T-cell (primary cell): ENCODE measurements at regions not wholly inside any gene's neighbourhood (a gene's known extent, or its start where the extent isn't known, plus 50 kb on each side); places are given as distances from the start of the nearest gene placed in this dataset.

Source experiments
- ATAC-seq, 4 experiments: fragments of 200-7000 bp in 3 of 4; fragments of 150-1000 bp in 1 of 4; cut with Tn5 transposase; replicated peaks in 1 of 4; 1 replicate in 3 of 4; 2 replicates in 1 of 4; pipeline ENCODE4 v1.10.0; 2021; ENCODE audit warnings: moderate library complexity in 3 of 4, mild to moderate bottlenecking in 2 of 4, moderate number of reproducible peaks in 1 of 4
- CTCF ChIA-PET, 2 donors: fragments of 300-600 bp; sonication (Branson Sonifier 250); formaldehyde crosslinking; loops; one replicate each; lab custom pipeline; 2022; ENCODE audit warnings: antibody characterized with exemption in 2 of 2; lab: Charles Lee
- POLR2A ChIA-PET, 2 donors: fragments of 300-600 bp; sonication (Branson Sonifier 250); formaldehyde crosslinking; loops; one replicate each; lab custom pipeline; 2022; ENCODE audit warnings: antibody characterized with exemption in 2 of 2; lab: Charles Lee
- DNase-seq, 35 experiments: peaks; one replicate each; pipeline versions ENCODE4 v3.0.0 to v3.0.0-alpha.2; 2013 to 2023
- H3K27ac ChIP-seq: one replicate; pipeline ENCODE4 v1.5.1; 2013; ENCODE audit warnings: low read length
- H3K27me3 ChIP-seq, 2 experiments: replicated peaks in 1 of 2; 1 replicate in 1 of 2; 2 replicates in 1 of 2; pipeline versions ENCODE4 v1.6.1 to v1.7.0; 2013; ENCODE audit warnings: low read length in 1 of 2, mixed read lengths in 1 of 2; ENCODE audit not compliant: control insufficient read depth in 2 of 2, insufficient read depth in 2 of 2; ENCODE audit errors: extremely low read depth in 1 of 2
- H3K36me3 ChIP-seq, 2 donors: 1 replicate in 1 of 2; 2 replicates in 1 of 2; pipeline versions ENCODE4 v1.6.1 to v1.7.0; 2013; ENCODE audit warnings: low read length in 1 of 2; ENCODE audit not compliant: control insufficient read depth in 2 of 2, insufficient read depth in 1 of 2; ENCODE audit errors: extremely low read depth in 1 of 2
- H3K4me1 ChIP-seq, 2 experiments: 1 replicate in 1 of 2; 2 replicates in 1 of 2; pipeline versions ENCODE4 v1.6.1 to v1.7.0; 2013; ENCODE audit warnings: low read length in 2 of 2, mixed read lengths in 1 of 2; ENCODE audit not compliant: insufficient read depth in 2 of 2, control insufficient read depth in 1 of 2; ENCODE audit errors: extremely low read depth in 1 of 2
- H3K4me3 ChIP-seq, 2 donors: 1 replicate in 1 of 2; 2 replicates in 1 of 2; pipeline versions ENCODE4 v1.5.1 to v1.7.0; 2013; ENCODE audit warnings: mild to moderate bottlenecking in 2 of 2, low read length in 1 of 2, moderate library complexity in 1 of 2; ENCODE audit not compliant: control insufficient read depth in 1 of 2; ENCODE audit errors: extremely low read depth in 1 of 2
- H3K9me3 ChIP-seq: 2 replicates; pipeline ENCODE4 v1.7.0; 2013
- H3K27ac Mint-ChIP-seq, 2 donors: one replicate each; pipeline ENCODE4 v1.8.0; 2020 to 2021; ENCODE audit warnings: mild to moderate bottlenecking in 2 of 2, mixed read lengths in 2 of 2
- H3K27me3 Mint-ChIP-seq, 2 donors: one replicate each; pipeline ENCODE4 v1.8.0; 2021 to 2022; ENCODE audit warnings: mixed read lengths in 2 of 2
- H3K36me3 Mint-ChIP-seq: one replicate; pipeline ENCODE4 v1.8.0; 2021; ENCODE audit warnings: mixed read lengths
- H3K4me1 Mint-ChIP-seq, 3 donors: one replicate each; pipeline ENCODE4 v1.8.0; 2020 to 2022; ENCODE audit warnings: mixed read lengths in 3 of 3, mild to moderate bottlenecking in 1 of 3
- H3K4me3 Mint-ChIP-seq, 3 donors: one replicate each; pipeline ENCODE4 v1.8.0; 2020 to 2022; ENCODE audit warnings: mild to moderate bottlenecking in 3 of 3, mixed read lengths in 3 of 3, moderate library complexity in 3 of 3
- H3K9me3 Mint-ChIP-seq, 3 donors: one replicate each; pipeline ENCODE4 v1.8.0; 2020 to 2022; ENCODE audit warnings: mixed read lengths in 3 of 3
- WGBS: methylation state at CpG from one replicate; pipeline ENCODE4 v1.1.5; 2013; ENCODE audit warnings: missing lambda C conversion rate; ENCODE audit not compliant: insufficient coverage; 5-methylcytosine and 5-hydroxymethylcytosine counted together

DNA sequence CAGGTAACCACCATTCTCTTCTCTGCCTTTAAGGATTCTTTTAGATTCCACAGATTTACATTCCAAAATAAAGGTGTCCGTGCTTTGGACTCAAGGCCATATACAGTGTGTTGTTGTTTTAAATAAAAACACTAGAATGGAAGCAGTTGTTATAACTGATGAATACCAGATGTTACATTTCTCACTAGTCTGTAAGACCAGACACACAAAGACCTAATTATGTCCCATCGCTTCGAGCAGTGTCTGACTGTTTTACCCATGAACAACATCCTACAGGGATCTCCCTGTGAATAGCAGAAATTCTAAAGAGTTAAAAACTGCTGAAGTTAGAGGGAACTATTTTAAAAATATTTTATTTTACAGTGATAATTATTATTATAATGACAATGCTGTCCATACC, 574.7 kb upstream of the ZP4 start:
- Mint-ChIP-seq H3K4me3 (no peak overlapping the region), H3K36me3 (no peaks in the 10 kb centered on the region), H3K9me3 (peaks cover 14 to 21% (median 15%) of the 10 kb centered on the region in 3 donors), H3K27me3 (no peaks in the 10 kb centered on the region), H3K4me1 (no peaks in the 10 kb centered on the region), H3K27ac (no peak overlapping the region)
- H3K36me3 ChIP-seq, result no peaks in the 10 kb centered on the region
- POLR2A ChIA-PET, result no interaction called here
- no peaks in the 10 kb centered on the region for H3K9me3 ChIP-seq
- no peaks in the 10 kb centered on the region for H3K4me1 ChIP-seq
- ATAC-seq, result no peak
- H3K27me3 ChIP-seq, result no peaks in the 10 kb centered on the region
- no CpG with 5 or more reads among the region's 3 CpGs for WGBS
- no peak overlapping the region for H3K4me3 ChIP-seq
- CTCF ChIA-PET, result no interaction called here
- no peak overlapping the region for H3K27ac ChIP-seq
- DNase-seq, result no peak

DNA sequence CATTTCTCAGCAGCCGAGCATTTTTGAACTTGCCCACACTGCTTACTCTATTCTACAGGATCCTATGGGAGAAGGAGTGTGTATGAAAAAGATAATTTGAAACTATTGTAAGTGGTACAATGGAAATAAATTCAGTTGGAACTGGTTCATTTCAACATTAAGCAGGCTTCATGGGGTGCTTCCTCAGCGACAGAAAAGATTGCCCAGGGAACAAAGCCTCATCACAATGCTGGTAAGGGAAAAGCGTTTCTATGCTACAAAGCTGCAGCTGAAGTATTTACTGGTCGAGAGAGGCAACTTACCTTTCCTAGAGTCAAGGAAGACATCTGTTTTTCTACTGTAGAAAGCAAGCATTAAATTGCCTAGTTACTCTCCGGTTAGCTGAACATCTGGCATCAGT, 568.2 kb upstream of the ZP4 start:
- Histone ChIP-seq H3K9me3 (no peaks in the 10 kb centered on the region), H3K27ac (no peak overlapping the region), H3K27me3 (no peaks in the 10 kb centered on the region), H3K36me3 (no peaks in the 10 kb centered on the region), H3K4me3 (no peak overlapping the region), H3K4me1 (no peaks in the 10 kb centered on the region)
- no peak overlapping the region for H3K4me3 Mint-ChIP-seq
- ChIA-PET CTCF (no interaction called here), POLR2A (no interaction called here)
- H3K36me3 Mint-ChIP-seq, result no peaks in the 10 kb centered on the region
- H3K27me3 Mint-ChIP-seq, result no peaks in the 10 kb centered on the region
- H3K27ac Mint-ChIP-seq, result no peak overlapping the region
- no peak for DNase-seq
- no peak for ATAC-seq
- 54% methylated on average over 3 of the region's 5 CpGs for WGBS
- H3K4me1 Mint-ChIP-seq, result no peaks in the 10 kb centered on the region
- H3K9me3 Mint-ChIP-seq, result peaks cover 7 to 10% (median 9%) of the 10 kb centered on the region in 3 donors

DNA sequence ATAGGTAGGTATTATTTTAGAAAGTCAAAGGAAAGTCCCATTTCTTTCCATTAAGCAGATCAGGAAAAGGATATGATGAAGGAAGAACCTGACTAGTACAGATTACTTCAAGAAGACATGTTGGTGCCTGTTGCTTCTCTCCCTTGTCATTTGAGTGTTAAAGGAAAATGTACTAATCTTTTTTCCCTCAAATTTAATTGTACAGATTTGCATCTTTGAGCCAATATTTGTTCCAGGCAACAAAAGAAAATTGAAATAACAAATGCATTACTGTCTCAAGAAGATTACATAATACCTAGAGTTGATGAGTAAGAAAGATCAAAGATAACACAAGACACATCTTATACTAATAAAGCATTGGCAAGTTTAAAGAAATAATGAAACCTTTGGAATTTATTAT, 566.9 kb upstream of the ZP4 start:
- ChIA-PET POLR2A (no interaction called here), CTCF (no interaction called here)
- no peaks in the 10 kb centered on the region for H3K9me3 ChIP-seq
- Mint-ChIP-seq H3K9me3 (peaks cover 3 to 8% (median 6%) of the 10 kb centered on the region in 3 donors), H3K27me3 (no peaks in the 10 kb centered on the region), H3K27ac (no peak overlapping the region), H3K4me3 (no peak overlapping the region), H3K36me3 (no peaks in the 10 kb centered on the region), H3K4me1 (no peaks in the 10 kb centered on the region)
- no peaks in the 10 kb centered on the region for H3K36me3 ChIP-seq
- H3K4me1 ChIP-seq, result no peaks in the 10 kb centered on the region
- H3K27ac ChIP-seq, result no peak overlapping the region
- ATAC-seq (no peak), DNase-seq (no peak)
- H3K4me3 ChIP-seq, result no peak overlapping the region
- no peaks in the 10 kb centered on the region for H3K27me3 ChIP-seq

DNA sequence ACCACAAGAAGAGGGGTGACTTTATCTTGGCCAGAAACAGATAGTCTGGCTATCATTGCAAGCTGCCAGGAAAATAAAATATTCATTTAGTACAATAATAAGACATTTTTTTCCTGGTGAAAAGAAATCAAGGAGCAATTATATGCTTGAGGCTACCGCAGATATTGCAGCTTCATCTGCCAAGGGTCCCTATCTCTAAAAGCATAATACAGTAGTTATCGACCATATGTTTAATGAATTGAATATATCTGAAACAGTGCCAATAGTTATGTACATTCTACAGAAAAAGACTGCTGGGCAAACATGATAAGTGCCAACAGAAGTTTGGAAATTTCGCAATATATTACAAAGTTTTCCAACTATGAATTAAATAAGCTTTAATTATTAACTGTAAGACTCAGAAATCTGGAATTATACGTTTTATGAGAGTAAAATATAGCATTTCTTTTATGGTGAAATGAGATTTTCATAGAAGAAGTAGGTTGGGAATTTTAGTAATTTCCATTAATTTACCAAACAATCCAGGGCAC, 561.1 kb upstream of the ZP4 start:
- ATAC-seq, result no peak
- Mint-ChIP-seq H3K36me3 (no peaks in the 10 kb centered on the region), H3K27ac (no peak overlapping the region), H3K4me1 (no peaks in the 10 kb centered on the region), H3K4me3 (no peak overlapping the region), H3K27me3 (no peaks in the 10 kb centered on the region), H3K9me3 (peaks cover 0 to 7% (median 3%) of the 10 kb centered on the region in 3 donors)
- DNase-seq, result no peak
- no peak overlapping the region for H3K27ac ChIP-seq
- ChIA-PET CTCF (no interaction called here), POLR2A (no interaction called here)
- no peaks in the 10 kb centered on the region for H3K4me1 ChIP-seq
- no peaks in the 10 kb centered on the region for H3K27me3 ChIP-seq
- no CpG with 5 or more reads among the region's 4 CpGs for WGBS
- H3K36me3 ChIP-seq, result no peaks in the 10 kb centered on the region
- H3K9me3 ChIP-seq, result no peaks in the 10 kb centered on the region
- no peak overlapping the region for H3K4me3 ChIP-seq

DNA sequence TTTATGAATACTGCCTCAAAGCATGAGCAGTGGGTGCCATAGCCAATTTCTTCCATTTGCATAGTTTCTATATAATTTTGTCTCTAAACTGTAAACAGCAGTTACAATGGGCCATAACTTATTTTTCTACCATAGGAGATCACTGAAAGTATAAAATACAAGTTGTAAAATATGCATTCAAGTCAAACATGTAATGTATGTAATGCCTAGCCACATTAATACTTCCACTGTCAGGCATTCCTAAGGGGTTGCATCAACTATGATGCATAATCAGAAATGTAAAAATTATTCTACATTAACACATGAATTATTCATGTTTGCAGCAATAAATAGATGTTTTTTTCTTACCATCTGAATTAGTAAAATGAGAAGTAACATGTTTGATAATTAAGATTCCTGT, 560.3 kb upstream of the ZP4 start:
- peaks cover 0 to 7% (median 3%) of the 10 kb centered on the region in 3 donors for H3K9me3 Mint-ChIP-seq
- H3K27me3 ChIP-seq, result no peaks in the 10 kb centered on the region
- no peak overlapping the region for H3K4me3 Mint-ChIP-seq
- H3K27ac ChIP-seq, result no peak overlapping the region
- no peaks in the 10 kb centered on the region for H3K9me3 ChIP-seq
- no peaks in the 10 kb centered on the region for H3K36me3 Mint-ChIP-seq
- H3K27ac Mint-ChIP-seq, result no peak overlapping the region
- H3K27me3 Mint-ChIP-seq, result no peaks in the 10 kb centered on the region
- DNase-seq (no peak), ATAC-seq (no peak)
- no peaks in the 10 kb centered on the region for H3K4me1 ChIP-seq
- ChIA-PET POLR2A (no interaction called here), CTCF (no interaction called here)
- H3K4me3 ChIP-seq, result no peak overlapping the region
- no peaks in the 10 kb centered on the region for H3K4me1 Mint-ChIP-seq
- no peaks in the 10 kb centered on the region for H3K36me3 ChIP-seq

DNA sequence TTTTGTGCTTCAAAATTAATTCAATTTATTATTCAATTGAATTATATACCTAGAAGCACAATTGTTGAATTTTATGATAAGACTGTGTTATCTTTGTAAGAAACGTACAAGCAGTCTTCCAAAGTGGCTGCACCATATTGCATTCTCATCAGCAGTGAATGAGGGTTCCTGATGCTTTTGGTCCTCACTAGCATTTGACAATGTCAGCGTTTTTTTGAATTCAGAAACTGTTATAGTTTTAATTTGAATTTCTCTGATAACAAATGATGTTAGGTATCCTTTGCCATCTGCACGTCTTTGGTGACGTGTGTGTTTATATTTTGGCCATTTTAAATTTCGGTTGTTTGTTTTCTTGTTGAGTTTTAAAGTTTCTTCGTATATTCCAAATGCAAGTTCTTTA, 553.0 kb upstream of the ZP4 start:
- H3K4me1 Mint-ChIP-seq, result no peaks in the 10 kb centered on the region
- Histone ChIP-seq H3K4me3 (no peak overlapping the region), H3K27ac (no peak overlapping the region), H3K4me1 (no peaks in the 10 kb centered on the region), H3K36me3 (no peaks in the 10 kb centered on the region), H3K27me3 (no peaks in the 10 kb centered on the region), H3K9me3 (no peaks in the 10 kb centered on the region)
- H3K9me3 Mint-ChIP-seq, result peaks cover 7 to 20% (median 9%) of the 10 kb centered on the region in 3 donors
- H3K27me3 Mint-ChIP-seq, result no peaks in the 10 kb centered on the region
- DNase-seq (no peak), ATAC-seq (no peak)
- CTCF ChIA-PET, result no interaction called here
- no peaks in the 10 kb centered on the region for H3K36me3 Mint-ChIP-seq
- no peak overlapping the region for H3K27ac Mint-ChIP-seq
- H3K4me3 Mint-ChIP-seq, result no peak overlapping the region
- WGBS, result 75% methylated on average over 2 of the region's 6 CpGs
- POLR2A ChIA-PET, result interaction anchor here in 1 of 2 donors (0.6 kb wide), 1 partner anchor 10 kb away, joined by 3 read pairs; no protein-coding TSS in a partner anchor

DNA sequence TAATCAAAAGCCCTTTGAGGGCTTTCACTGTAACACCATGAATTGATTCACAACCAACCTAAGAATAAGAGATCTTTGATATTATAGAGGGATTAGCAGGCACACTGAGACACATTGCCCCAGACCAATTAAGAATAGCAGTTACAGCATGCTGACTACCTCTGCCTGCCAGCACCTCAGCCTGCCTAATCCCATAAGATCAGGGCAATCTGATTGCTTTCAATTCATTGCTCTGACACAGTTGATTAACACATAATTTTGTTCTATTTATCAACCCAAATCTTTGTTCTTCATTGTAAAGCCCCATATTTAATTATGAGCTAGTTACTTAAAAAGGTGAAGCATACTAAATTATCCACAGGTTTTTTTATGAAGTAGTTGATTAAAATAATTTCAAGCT, 548.8 kb upstream of the ZP4 start:
- ChIA-PET POLR2A (no interaction called here), CTCF (no interaction called here)
- H3K9me3 ChIP-seq, result no peaks in the 10 kb centered on the region
- no peaks in the 10 kb centered on the region for H3K27me3 ChIP-seq
- H3K4me1 ChIP-seq, result no peaks in the 10 kb centered on the region
- no peak for ATAC-seq
- Mint-ChIP-seq H3K9me3 (peaks cover 8 to 18% (median 14%) of the 10 kb centered on the region in 3 donors), H3K27me3 (no peaks in the 10 kb centered on the region), H3K36me3 (no peaks in the 10 kb centered on the region), H3K4me1 (no peaks in the 10 kb centered on the region), H3K27ac (no peak overlapping the region), H3K4me3 (no peak overlapping the region)
- DNase-seq, result no peak
- H3K27ac ChIP-seq, result no peak overlapping the region
- no peak overlapping the region for H3K4me3 ChIP-seq
- H3K36me3 ChIP-seq, result no peaks in the 10 kb centered on the region
